ENCODE measurements at regions not wholly inside any gene's neighbourhood (a gene's known extent, or its start where the extent isn't known, plus 50 kb on each side); places are given as distances from the start of the nearest gene placed in this dataset.

DNA sequence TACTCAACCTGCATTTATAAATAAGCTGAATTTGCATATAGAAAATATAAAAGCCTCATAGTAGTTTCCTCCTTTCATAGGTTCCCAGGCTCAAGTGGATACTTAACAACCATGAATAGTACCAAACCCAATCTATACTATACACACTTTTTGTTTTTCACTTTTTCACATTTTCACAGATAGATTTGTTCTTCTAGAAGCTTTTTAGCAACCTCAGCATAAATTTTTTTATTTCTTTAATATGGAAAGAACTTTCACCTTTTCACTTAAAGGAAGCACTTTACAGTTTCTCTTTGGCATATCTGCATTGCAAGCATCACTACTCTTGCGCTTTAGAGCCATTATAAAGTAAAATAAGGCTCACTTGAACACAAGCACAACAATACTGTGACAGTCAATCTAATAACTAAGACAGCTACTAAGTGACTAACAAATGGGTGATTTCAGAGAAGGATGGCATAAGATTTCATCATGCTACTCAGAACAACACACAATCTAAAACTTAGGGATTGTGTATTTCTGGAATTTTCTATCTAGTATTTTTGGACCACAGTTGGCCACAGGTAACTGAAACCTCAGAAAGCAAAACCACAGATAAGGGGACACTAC is 1063.6 kb downstream of the FAM181B start:
- TF ChIP-seq, protein P1, sequence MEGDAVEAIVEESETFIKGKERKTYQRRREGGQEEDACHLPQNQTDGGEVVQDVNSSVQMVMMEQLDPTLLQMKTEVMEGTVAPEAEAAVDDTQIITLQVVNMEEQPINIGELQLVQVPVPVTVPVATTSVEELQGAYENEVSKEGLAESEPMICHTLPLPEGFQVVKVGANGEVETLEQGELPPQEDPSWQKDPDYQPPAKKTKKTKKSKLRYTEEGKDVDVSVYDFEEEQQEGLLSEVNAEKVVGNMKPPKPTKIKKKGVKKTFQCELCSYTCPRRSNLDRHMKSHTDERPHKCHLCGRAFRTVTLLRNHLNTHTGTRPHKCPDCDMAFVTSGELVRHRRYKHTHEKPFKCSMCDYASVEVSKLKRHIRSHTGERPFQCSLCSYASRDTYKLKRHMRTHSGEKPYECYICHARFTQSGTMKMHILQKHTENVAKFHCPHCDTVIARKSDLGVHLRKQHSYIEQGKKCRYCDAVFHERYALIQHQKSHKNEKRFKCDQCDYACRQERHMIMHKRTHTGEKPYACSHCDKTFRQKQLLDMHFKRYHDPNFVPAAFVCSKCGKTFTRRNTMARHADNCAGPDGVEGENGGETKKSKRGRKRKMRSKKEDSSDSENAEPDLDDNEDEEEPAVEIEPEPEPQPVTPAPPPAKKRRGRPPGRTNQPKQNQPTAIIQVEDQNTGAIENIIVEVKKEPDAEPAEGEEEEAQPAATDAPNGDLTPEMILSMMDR (IDR thresholded peaks at IDR 0.05) = no peak
- TF ChIP-seq POLR2AphosphoS5 (IDR thresholded peaks at IDR 0.05) = no peak

Measured in sigmoid colon (tissue), 4 donors.